B cell (primary cell): ENCODE measurements at regions not wholly inside any gene's neighbourhood (a gene's known extent, or its start where the extent isn't known, plus 50 kb on each side); places are given as distances from the start of the nearest gene placed in this dataset.

Source experiments
- CTCF ChIP-seq: fragments of 200-600 bp; IDR thresholded peaks from one replicate; pipeline ENCODE4 v1.8.0; 2022; ENCODE audit warnings: antibody characterized with exemption, mild to moderate bottlenecking
- EZH2 ChIP-seq: IDR thresholded peaks from 2 replicates; pipeline ENCODE4 v1.6.1; 2012; ENCODE audit warnings: borderline replicate concordance, low read depth, mild to moderate bottlenecking, moderate library complexity, low read length; ENCODE audit not compliant: insufficient read depth, poor library complexity, severe bottlenecking

GRCh38 chr11:116062490-116063171, 558.4 kb upstream of the CADM1 start:
- TF ChIP-seq CTCF: no peak
- TF ChIP-seq EZH2: no peak
